Thoracic aorta (tissue), 2 donors: ENCODE measurements at regions not wholly inside any gene's neighbourhood (a gene's known extent, or its start where the extent isn't known, plus 50 kb on each side); places are given as distances from the start of the nearest gene placed in this dataset.

ENCODE experiments used
- ATAC-seq: fragments of 150-250 bp; one replicate; pipeline ENCODE4 v1.8.0; 2017; ENCODE audit warnings: low read depth; ENCODE audit not compliant: insufficient number of reproducible peaks, low FRiP score
- DNase-seq: peaks from one replicate; pipeline ENCODE4 v3.0.0-alpha.2; 2020; ENCODE audit warnings: low spot score
- H3K27ac ChIP-seq, 2 donors: fragments of 200-600 bp; sonication (generic); 1 replicate in 1 of 2; 2 replicates in 1 of 2; pipeline ENCODE4 v1.5.1; 2016; ENCODE audit warnings: mild to moderate bottlenecking in 2 of 2, moderate library complexity in 2 of 2
- H3K27me3 ChIP-seq: fragments of 200-600 bp; sonication (generic); replicated peaks from 2 replicates; pipeline ENCODE4 v1.6.0; 2016; ENCODE audit warnings: mild to moderate bottlenecking; ENCODE audit not compliant: insufficient read depth
- H3K36me3 ChIP-seq: fragments of 200-600 bp; sonication (generic); one replicate; pipeline ENCODE4 v1.5.1; 2016
- H3K4me1 ChIP-seq, 2 donors: fragments of 200-600 bp; sonication (generic); 1 replicate in 1 of 2; 2 replicates in 1 of 2; pipeline versions ENCODE4 v1.5.1 to v1.6.0; 2016; ENCODE audit warnings: low read depth in 2 of 2, mild to moderate bottlenecking in 1 of 2; ENCODE audit not compliant: control insufficient read depth in 1 of 2
- H3K4me3 ChIP-seq: fragments of 200-600 bp; sonication (generic); 2 replicates; pipeline ENCODE4 v1.5.1; 2016; ENCODE audit warnings: mild to moderate bottlenecking
- H3K9me3 ChIP-seq: fragments of 200-600 bp; sonication (generic); 2 replicates; pipeline ENCODE4 v1.5.1; 2016
- TF ChIP-seq, protein P1 (sequence below): fragments of 200-600 bp; sonication (generic); IDR thresholded peaks from one replicate; pipeline ENCODE4 v1.5.1; 2019; ENCODE audit warnings: antibody characterized with exemption

DNA sequence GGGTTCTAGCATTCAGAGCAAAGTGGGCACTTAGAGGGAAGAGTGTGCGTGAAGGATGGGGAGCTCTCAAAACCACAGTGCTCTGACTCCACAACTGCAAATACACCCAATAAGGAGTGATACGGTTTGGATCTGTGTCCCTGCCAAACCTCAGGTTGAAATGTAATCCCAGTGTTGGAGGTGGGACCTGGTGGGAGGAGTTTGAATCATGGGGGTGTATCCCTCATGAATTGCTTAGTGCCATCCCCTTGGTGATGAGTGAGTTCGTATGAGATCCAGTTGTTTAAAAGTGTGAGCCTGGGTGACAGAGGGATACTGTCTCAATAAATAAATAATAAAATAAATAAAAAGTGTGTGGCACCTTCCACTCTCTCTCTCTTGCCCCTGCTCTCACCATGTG, 50.3 kb upstream of the CCDC85A start:
- no peak for ATAC-seq
- TF ChIP-seq, protein P1, sequence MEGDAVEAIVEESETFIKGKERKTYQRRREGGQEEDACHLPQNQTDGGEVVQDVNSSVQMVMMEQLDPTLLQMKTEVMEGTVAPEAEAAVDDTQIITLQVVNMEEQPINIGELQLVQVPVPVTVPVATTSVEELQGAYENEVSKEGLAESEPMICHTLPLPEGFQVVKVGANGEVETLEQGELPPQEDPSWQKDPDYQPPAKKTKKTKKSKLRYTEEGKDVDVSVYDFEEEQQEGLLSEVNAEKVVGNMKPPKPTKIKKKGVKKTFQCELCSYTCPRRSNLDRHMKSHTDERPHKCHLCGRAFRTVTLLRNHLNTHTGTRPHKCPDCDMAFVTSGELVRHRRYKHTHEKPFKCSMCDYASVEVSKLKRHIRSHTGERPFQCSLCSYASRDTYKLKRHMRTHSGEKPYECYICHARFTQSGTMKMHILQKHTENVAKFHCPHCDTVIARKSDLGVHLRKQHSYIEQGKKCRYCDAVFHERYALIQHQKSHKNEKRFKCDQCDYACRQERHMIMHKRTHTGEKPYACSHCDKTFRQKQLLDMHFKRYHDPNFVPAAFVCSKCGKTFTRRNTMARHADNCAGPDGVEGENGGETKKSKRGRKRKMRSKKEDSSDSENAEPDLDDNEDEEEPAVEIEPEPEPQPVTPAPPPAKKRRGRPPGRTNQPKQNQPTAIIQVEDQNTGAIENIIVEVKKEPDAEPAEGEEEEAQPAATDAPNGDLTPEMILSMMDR, result no peak
- no peak overlapping the region for H3K27ac ChIP-seq

DNA sequence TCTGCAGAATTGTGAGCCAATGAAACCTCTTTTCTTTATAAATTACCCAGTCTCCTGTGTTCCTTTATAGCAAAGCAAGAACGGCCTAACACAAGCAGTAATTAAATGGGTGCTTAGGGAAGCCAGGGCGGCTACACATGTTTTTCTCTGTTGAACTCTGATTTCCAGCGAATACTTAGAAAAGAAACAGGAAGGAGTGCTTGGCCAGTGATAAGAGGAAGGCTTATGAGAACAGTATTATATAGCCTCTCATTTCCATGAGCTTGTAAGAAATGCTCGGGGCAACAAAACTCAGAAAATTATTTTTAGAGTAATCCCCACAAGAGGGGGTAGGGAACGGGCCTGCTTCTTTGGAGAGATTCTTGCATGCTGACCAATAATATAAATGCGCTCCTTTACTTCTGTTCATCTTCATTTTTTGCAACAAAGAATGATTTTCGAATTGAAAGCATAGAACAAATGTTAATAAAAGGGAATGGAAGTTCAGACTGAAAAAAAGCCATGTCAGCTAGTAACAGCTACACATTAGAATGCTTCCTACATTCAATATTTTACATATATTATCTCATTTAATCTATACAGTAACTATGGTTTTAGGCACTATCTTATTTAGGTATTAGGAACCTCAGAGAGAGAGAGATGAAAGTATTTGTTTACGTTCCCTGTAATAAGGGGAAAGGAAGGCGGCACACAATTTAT, 49.7 kb upstream of the CCDC85A start:
- no peak for ATAC-seq
- H3K27me3 ChIP-seq, result no peaks in the 10 kb centered on the region
- H3K9me3 ChIP-seq, result no peaks in the 10 kb centered on the region
- no peak for DNase-seq
- H3K36me3 ChIP-seq, result no peaks in the 10 kb centered on the region
- H3K4me3 ChIP-seq, result no peak overlapping the region
- H3K4me1 ChIP-seq, result no peaks in the 10 kb centered on the region
- TF ChIP-seq, protein P1, result no peak
- no peak overlapping the region for H3K27ac ChIP-seq

More for the DNA sequence above, 50.3 kb upstream of the CCDC85A start:
- H3K4me1 ChIP-seq, result no peaks in the 10 kb centered on the region
- no peaks in the 10 kb centered on the region for H3K36me3 ChIP-seq
- H3K27me3 ChIP-seq, result no peaks in the 10 kb centered on the region
- no peak overlapping the region for H3K4me3 ChIP-seq
- no peaks in the 10 kb centered on the region for H3K9me3 ChIP-seq
- DNase-seq, result no peak
